HG03045 (cell line): ENCODE measurements at regions not wholly inside any gene's neighbourhood (a gene's known extent, or its start where the extent isn't known, plus 50 kb on each side); places are given as distances from the start of the nearest gene placed in this dataset.
A peak's percentile ranks its signal among the peaks of the same experiment; 100 is the strongest.

Experiments
- ATAC-seq: cut with Tn5 transposase; IDR thresholded peaks from one replicate; pipeline ENCODE4 v1.9.1; 2021; ENCODE audit warnings: mild to moderate bottlenecking, moderate library complexity; ENCODE audit not compliant: unreplicated experiment

GRCh38 chr4:159443975-159444374 lies 341.1 kb downstream of the RAPGEF2 start:
- ATAC-seq = no peak

GRCh38 chr4:159444678-159445077 lies 341.8 kb downstream of the RAPGEF2 start:
- no peak for ATAC-seq

- no peak for ATAC-seq
These were observed 342.8 kb downstream of the RAPGEF2 start for GRCh38 chr4:159445692-159446091.

- ATAC-seq = peak; percentile 100
These were observed 343.5 kb downstream of the RAPGEF2 start for GRCh38 chr4:159446266-159446976.

- no peak for ATAC-seq
These were observed 344.4 kb downstream of the RAPGEF2 start for GRCh38 chr4:159447296-159447695.

- ATAC-seq = no peak
These were observed 348.1 kb downstream of the RAPGEF2 start for GRCh38 chr4:159451006-159451405.

- ATAC-seq = peak; percentile 47
These were observed 352.9 kb downstream of the RAPGEF2 start for GRCh38 chr4:159455675-159456237.

GRCh38 chr4:159460371-159460770 lies 357.5 kb downstream of the RAPGEF2 start:
- no peak for ATAC-seq

- no peak for ATAC-seq
These were observed 360.4 kb downstream of the RAPGEF2 start for GRCh38 chr4:159463235-159463634.

- no peak for ATAC-seq
These were observed 361.4 kb downstream of the RAPGEF2 start for GRCh38 chr4:159464302-159464701.

- ATAC-seq = no peak
These were observed 374.0 kb downstream of the RAPGEF2 start for GRCh38 chr4:159476886-159477285.

- ATAC-seq = no peak
These were observed 377.9 kb downstream of the RAPGEF2 start for GRCh38 chr4:159480826-159481225.

- no peak for ATAC-seq
These were observed 379.1 kb downstream of the RAPGEF2 start for GRCh38 chr4:159481936-159482335.

GRCh38 chr4:159483110-159483781 lies 380.4 kb downstream of the RAPGEF2 start:
- no peak for ATAC-seq

- ATAC-seq = no peak
These were observed 381.2 kb downstream of the RAPGEF2 start for GRCh38 chr4:159483782-159484741.

- no peak for ATAC-seq
These were observed 382.0 kb downstream of the RAPGEF2 start for GRCh38 chr4:159484864-159485263.

- peak; percentile 94 for ATAC-seq
These were observed 384.4 kb downstream of the RAPGEF2 start for GRCh38 chr4:159487284-159487747.

GRCh38 chr4:159489646-159490045 lies 386.8 kb downstream of the RAPGEF2 start:
- ATAC-seq = no peak

- ATAC-seq = no peak
These were observed 392.8 kb downstream of the RAPGEF2 start for GRCh38 chr4:159495515-159496236.

GRCh38 chr4:159496248-159496647 lies 393.4 kb downstream of the RAPGEF2 start:
- ATAC-seq = no peak
